GM12874 (cell line): ENCODE measurements at regions not wholly inside any gene's neighbourhood (a gene's known extent, or its start where the extent isn't known, plus 50 kb on each side); places are given as distances from the start of the nearest gene placed in this dataset.

Experiments
- CTCF ChIP-seq: IDR thresholded peaks from 2 replicates; pipeline ENCODE4 v1.5.1; 2011; ENCODE audit warnings: low read depth, mild to moderate bottlenecking, control low read depth, low read length, moderate library complexity; ENCODE audit not compliant: insufficient read depth

GRCh38 chr6:113292646-113293422 is 564.3 kb upstream of the MARCKS start:
- no peak for TF ChIP-seq CTCF

GRCh38 chr6:113293423-113293740 is 563.8 kb upstream of the MARCKS start:
- no peak for TF ChIP-seq CTCF

GRCh38 chr6:113299531-113299930 is 557.6 kb upstream of the MARCKS start:
- no peak for TF ChIP-seq CTCF

- no peak for TF ChIP-seq CTCF
Measured at GRCh38 chr6:113301651-113302050, 555.5 kb upstream of the MARCKS start.

- no peak for TF ChIP-seq CTCF
Measured at GRCh38 chr6:113304116-113304515, 553.0 kb upstream of the MARCKS start.

- TF ChIP-seq CTCF, result peak; percentile 74
Measured at GRCh38 chr6:113306552-113307145, 550.5 kb upstream of the MARCKS start.

- TF ChIP-seq CTCF, result no peak
Measured at GRCh38 chr6:113308266-113308665, 548.9 kb upstream of the MARCKS start.
